ENCODE measurements at regions not wholly inside any gene's neighbourhood (a gene's known extent, or its start where the extent isn't known, plus 50 kb on each side); places are given as distances from the start of the nearest gene placed in this dataset.

GRCh38 chr6:22380236-22380635 lies 83.4 kb upstream of the PRL start:
- no peak for TF ChIP-seq CTCF (IDR thresholded peaks at IDR 0.05; ENCODE audit: unreplicated experiment)
- Mint-ChIP-seq H3K4me1 (peaks cover 8% of the 10 kb centered on the region), H3K36me3 (peaks cover 4% of the 10 kb centered on the region), H3K4me3 (no peak overlapping the region), H3K27me3 (ENCODE audit: low read depth) (no peaks in the 10 kb centered on the region), H3K9me3 (peaks cover 24% of the 10 kb centered on the region), H3K27ac (no peak overlapping the region)
- no peak for DNase-seq (ENCODE audit: low spot score in 2 of 2, unreplicated experiment in 2 of 2)

- TF ChIP-seq CTCF (IDR thresholded peaks at IDR 0.05; ENCODE audit: unreplicated experiment), result no peak
Measured at GRCh38 chr6:22381845-22382544, 85.2 kb upstream of the PRL start.

GRCh38 chr6:22383016-22383415 lies 86.2 kb upstream of the PRL start:
- TF ChIP-seq CTCF (IDR thresholded peaks at IDR 0.05; ENCODE audit: unreplicated experiment), result no peak
- no peak overlapping the region for H3K4me3 Mint-ChIP-seq
- peaks cover 39% of the 10 kb centered on the region for H3K9me3 Mint-ChIP-seq
- H3K4me1 Mint-ChIP-seq, result peaks cover 8% of the 10 kb centered on the region
- H3K27me3 Mint-ChIP-seq (ENCODE audit: low read depth), result no peaks in the 10 kb centered on the region
- no peak for DNase-seq (ENCODE audit: low spot score in 2 of 2, unreplicated experiment in 2 of 2)
- H3K27ac Mint-ChIP-seq, result no peak overlapping the region
- H3K36me3 Mint-ChIP-seq, result peaks cover 15% of the 10 kb centered on the region

More at GRCh38 chr6:22381845-22382544, 85.2 kb upstream of the PRL start:
- Mint-ChIP-seq H3K27ac (no peak overlapping the region), H3K4me1 (peaks cover 8% of the 10 kb centered on the region), H3K36me3 (peaks cover 7% of the 10 kb centered on the region), H3K4me3 (no peak overlapping the region), H3K9me3 (peaks cover 39% of the 10 kb centered on the region), H3K27me3 (ENCODE audit: low read depth) (no peaks in the 10 kb centered on the region)
- no peak for DNase-seq (ENCODE audit: low spot score in 2 of 2, unreplicated experiment in 2 of 2)

GRCh38 chr6:22392711-22393110 lies 95.9 kb upstream of the PRL start:
- no peak for TF ChIP-seq CTCF (IDR thresholded peaks at IDR 0.05; ENCODE audit: unreplicated experiment)
- DNase-seq (ENCODE audit: low spot score in 2 of 2, unreplicated experiment in 2 of 2), result no peak
- Mint-ChIP-seq H3K4me1 (no peaks in the 10 kb centered on the region), H3K27ac (no peak overlapping the region), H3K27me3 (ENCODE audit: low read depth) (no peaks in the 10 kb centered on the region), H3K36me3 (peaks cover 9% of the 10 kb centered on the region), H3K9me3 (peaks cover 15% of the 10 kb centered on the region), H3K4me3 (no peak overlapping the region)

GRCh38 chr6:22394691-22395090 lies 97.9 kb upstream of the PRL start:
- Mint-ChIP-seq H3K4me3 (no peak overlapping the region), H3K4me1 (no peaks in the 10 kb centered on the region), H3K27me3 (ENCODE audit: low read depth) (no peaks in the 10 kb centered on the region), H3K36me3 (no peaks in the 10 kb centered on the region), H3K27ac (no peak overlapping the region), H3K9me3 (no peaks in the 10 kb centered on the region)
- DNase-seq (ENCODE audit: low spot score in 2 of 2, unreplicated experiment in 2 of 2), result no peak
- TF ChIP-seq CTCF (IDR thresholded peaks at IDR 0.05; ENCODE audit: unreplicated experiment), result no peak
